Spleen (tissue), 11 donors: ENCODE measurements at regions not wholly inside any gene's neighbourhood (a gene's known extent, or its start where the extent isn't known, plus 50 kb on each side); places are given as distances from the start of the nearest gene placed in this dataset.

Experiments
- DNase-seq: peaks from one replicate; pipeline ENCODE4 v3.0.0-alpha.2; 2020
- H3K27ac ChIP-seq, 8 donors: fragments of 200-600 bp; sonication (generic) in 7 of 8; 1 replicate in 4 of 8; 2 replicates in 4 of 8; pipeline versions ENCODE4 v1.5.0 to v1.8.0; 2016 to 2021; ENCODE audit warnings: inconsistent platforms in 4 of 8, mild to moderate bottlenecking in 4 of 8, moderate library complexity in 1 of 8
- H3K27me3 ChIP-seq, 7 donors: fragments of 200-600 bp; sonication (generic) in 6 of 7; replicated peaks in 1 of 7; 1 replicate in 4 of 7; 2 replicates in 3 of 7; pipeline versions ENCODE4 v1.5.0 to v1.8.0; 2016 to 2021; ENCODE audit warnings: inconsistent platforms in 3 of 7, mild to moderate bottlenecking in 1 of 7
- H3K36me3 ChIP-seq, 6 donors: fragments of 200-600 bp; sonication (generic) in 5 of 6; 1 replicate in 4 of 6; 2 replicates in 2 of 6; pipeline versions ENCODE4 v1.5.0 to v1.8.0; 2016 to 2021; ENCODE audit warnings: inconsistent platforms in 2 of 6
- H3K4me1 ChIP-seq, 6 donors: fragments of 200-600 bp; sonication (generic) in 5 of 6; 1 replicate in 3 of 6; 2 replicates in 3 of 6; pipeline versions ENCODE4 v1.5.0 to v1.8.0; 2016 to 2021; ENCODE audit warnings: inconsistent platforms in 3 of 6
- H3K4me3 ChIP-seq, 8 donors: fragments of 200-600 bp; sonication (generic) in 7 of 8; 1 replicate in 4 of 8; 2 replicates in 4 of 8; pipeline versions ENCODE4 v1.5.0 to v1.8.0; 2016 to 2021; ENCODE audit warnings: inconsistent platforms in 4 of 8, mild to moderate bottlenecking in 4 of 8, moderate library complexity in 2 of 8
- H3K9me3 ChIP-seq, 8 donors: fragments of 200-600 bp; sonication (generic) in 7 of 8; 1 replicate in 4 of 8; 2 replicates in 4 of 8; pipeline versions ENCODE4 v1.5.0 to v1.8.0; 2016 to 2021; ENCODE audit warnings: inconsistent platforms in 4 of 8
- POLR2A ChIP-seq, 3 donors: fragments of 450-650 bp; IDR thresholded peaks; one replicate each; pipeline ENCODE4 v1.5.1; 2017; ENCODE audit warnings: antibody characterized with exemption in 3 of 3, mild to moderate bottlenecking in 1 of 3
- POLR2AphosphoS5 ChIP-seq, 3 donors: sonication (generic); formaldehyde crosslinking; IDR thresholded peaks; one replicate each; pipeline ENCODE4 v1.5.1; 2017; ENCODE audit warnings: antibody characterized with exemption in 3 of 3
- WGBS, 5 donors: extraction: QIAGEN DNeasy Blood & Tissue Kit in 3 of 5; methylation state at CpG; one replicate each; pipeline versions ENCODE4 v1.1.5 to v1.1.7; 2013 to 2018; 5-methylcytosine and 5-hydroxymethylcytosine counted together
- intact Hi-C: fragments of 100-400 bp; cut with DNase I; formaldehyde crosslinking; loops from one replicate; pipeline ENCODE4 v1.15.0; 2023; ENCODE audit warnings: low total_unique reads
- TF ChIP-seq, protein P1 (sequence below), 11 experiments: fragments of 200-600 bp in 7 of 11; fragments of 450-650 bp in 4 of 11; sonication (generic) in 4 of 11; IDR thresholded peaks in 8 of 11; conservative IDR thresholded peaks in 3 of 11; 1 replicate in 7 of 11; 2 replicates in 4 of 11; pipeline versions ENCODE4 v1.4.0 to v1.8.0; 2016 to 2021; ENCODE audit warnings: antibody characterized with exemption in 11 of 11, inconsistent platforms in 4 of 11, mild to moderate bottlenecking in 1 of 11
- donor health status: healthy with polysubstance abuse.
- donor health status: DM: no; HTN: no; CAD: no; lungs with moderate emphysema.
- donor health status: DM: no; HTN: no; CAD: no.
- donor health status: Bipolar disorder and iron deficiency.
- donor health status: healthy.
- donor health status: DM: no; HTN: no; CAD: no.
- donor health status: DM: yes; HTN: yes; CAD: no.

GRCh38 chr14:85762526-85762925, 232.6 kb downstream of the FLRT2 start:
- no peak overlapping the region for H3K27ac ChIP-seq
- WGBS, 5 donors: 83 to 93% (median 88%) methylated on average over 4 of the region's 4 CpGs
- intact Hi-C loops: no loop called here

DNA sequence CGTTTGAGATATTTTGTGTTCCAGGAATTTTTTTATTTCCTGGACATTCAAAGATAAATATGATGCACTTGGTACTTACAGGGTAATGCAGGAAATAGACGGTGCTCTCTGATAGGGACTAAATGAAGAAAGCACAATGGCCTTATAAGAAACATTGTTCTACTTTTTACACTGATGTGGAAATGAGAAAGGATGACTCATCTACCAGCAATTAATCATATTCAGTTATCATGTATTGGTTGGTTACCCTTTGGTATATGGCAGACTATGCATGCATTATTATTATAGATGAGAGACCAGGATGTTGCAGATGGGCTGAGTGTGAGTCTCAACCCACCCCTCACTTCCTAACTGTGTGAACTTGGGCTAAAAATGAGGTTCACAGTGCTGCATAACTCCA, 222.2 kb downstream of the FLRT2 start:
- H3K4me1 ChIP-seq: no peaks in the 10 kb centered on the region
- 38 to 75% (median 45%) methylated on average over 2 of the region's 2 CpGs for WGBS, 5 donors
- H3K36me3 ChIP-seq: no peaks in the 10 kb centered on the region
- intact Hi-C loops: no loop called here
- no peak for DNase-seq
- TF ChIP-seq, protein P1, sequence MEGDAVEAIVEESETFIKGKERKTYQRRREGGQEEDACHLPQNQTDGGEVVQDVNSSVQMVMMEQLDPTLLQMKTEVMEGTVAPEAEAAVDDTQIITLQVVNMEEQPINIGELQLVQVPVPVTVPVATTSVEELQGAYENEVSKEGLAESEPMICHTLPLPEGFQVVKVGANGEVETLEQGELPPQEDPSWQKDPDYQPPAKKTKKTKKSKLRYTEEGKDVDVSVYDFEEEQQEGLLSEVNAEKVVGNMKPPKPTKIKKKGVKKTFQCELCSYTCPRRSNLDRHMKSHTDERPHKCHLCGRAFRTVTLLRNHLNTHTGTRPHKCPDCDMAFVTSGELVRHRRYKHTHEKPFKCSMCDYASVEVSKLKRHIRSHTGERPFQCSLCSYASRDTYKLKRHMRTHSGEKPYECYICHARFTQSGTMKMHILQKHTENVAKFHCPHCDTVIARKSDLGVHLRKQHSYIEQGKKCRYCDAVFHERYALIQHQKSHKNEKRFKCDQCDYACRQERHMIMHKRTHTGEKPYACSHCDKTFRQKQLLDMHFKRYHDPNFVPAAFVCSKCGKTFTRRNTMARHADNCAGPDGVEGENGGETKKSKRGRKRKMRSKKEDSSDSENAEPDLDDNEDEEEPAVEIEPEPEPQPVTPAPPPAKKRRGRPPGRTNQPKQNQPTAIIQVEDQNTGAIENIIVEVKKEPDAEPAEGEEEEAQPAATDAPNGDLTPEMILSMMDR (IDR thresholded peaks at IDR 0.05 in 8 of 11, conservative IDR thresholded peaks at IDR 0.05 in 3 of 11): no peak
- no peak for TF ChIP-seq POLR2A (IDR thresholded peaks at IDR 0.05)
- no peak for TF ChIP-seq POLR2AphosphoS5 (IDR thresholded peaks at IDR 0.05)
- H3K4me3 ChIP-seq: no peak overlapping the region
- H3K27ac ChIP-seq: no peak overlapping the region
- peaks cover 0 to 7% (median 0%) of the 10 kb centered on the region in 8 donors for H3K9me3 ChIP-seq
- no peaks in the 10 kb centered on the region for H3K27me3 ChIP-seq

More at GRCh38 chr14:85762526-85762925, 232.6 kb downstream of the FLRT2 start:
- H3K4me3 ChIP-seq: no peak overlapping the region
- no peaks in the 10 kb centered on the region for H3K36me3 ChIP-seq
- TF ChIP-seq POLR2A (IDR thresholded peaks at IDR 0.05): no peak
- TF ChIP-seq, protein P1 (IDR thresholded peaks at IDR 0.05 in 8 of 11, conservative IDR thresholded peaks at IDR 0.05 in 3 of 11): no peak
- no peak for TF ChIP-seq POLR2AphosphoS5 (IDR thresholded peaks at IDR 0.05)
- no peaks in the 10 kb centered on the region for H3K9me3 ChIP-seq
- no peak for DNase-seq
- no peaks in the 10 kb centered on the region for H3K4me1 ChIP-seq
- H3K27me3 ChIP-seq: no peaks in the 10 kb centered on the region

GRCh38 chr14:85744573-85744972, 214.6 kb downstream of the FLRT2 start:
- no peak for TF ChIP-seq POLR2AphosphoS5 (IDR thresholded peaks at IDR 0.05)
- TF ChIP-seq POLR2A (IDR thresholded peaks at IDR 0.05): no peak
- TF ChIP-seq, protein P1 (IDR thresholded peaks at IDR 0.05 in 8 of 11, conservative IDR thresholded peaks at IDR 0.05 in 3 of 11): no peak
- intact Hi-C loops: no loop called here
- no peaks in the 10 kb centered on the region for H3K27me3 ChIP-seq
- no peak for DNase-seq
- no peak overlapping the region for H3K4me3 ChIP-seq
- H3K36me3 ChIP-seq: no peaks in the 10 kb centered on the region
- no peak overlapping the region for H3K27ac ChIP-seq
- WGBS, 5 donors: 89 to 95% (median 89%) methylated on average over 4 of the region's 4 CpGs
- H3K9me3 ChIP-seq: peaks cover 0 to 7% (median 0%) of the 10 kb centered on the region in 8 donors
- no peaks in the 10 kb centered on the region for H3K4me1 ChIP-seq

DNA sequence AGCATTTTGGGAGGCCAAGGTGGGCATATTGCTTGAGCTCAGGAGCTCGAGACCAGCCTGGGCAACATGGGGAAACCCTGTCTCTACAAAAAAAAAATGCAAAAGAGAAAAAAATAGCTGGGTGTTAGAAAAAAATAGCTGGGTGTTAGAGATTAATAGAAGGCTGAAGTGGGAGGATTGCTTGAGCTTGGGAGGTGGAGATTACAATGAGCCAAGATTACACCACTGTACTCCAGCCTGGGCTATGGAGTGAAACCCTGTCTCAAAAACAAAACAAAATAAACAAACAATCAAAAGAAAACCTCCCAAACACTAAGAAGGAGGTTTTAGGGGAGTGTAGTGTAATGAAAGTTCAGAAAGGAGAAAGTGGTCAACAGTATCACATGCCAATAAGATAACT, 202.1 kb downstream of the FLRT2 start:
- H3K9me3 ChIP-seq: no peaks in the 10 kb centered on the region
- H3K27ac ChIP-seq: no peak overlapping the region
- TF ChIP-seq POLR2AphosphoS5 (IDR thresholded peaks at IDR 0.05) (no peak), POLR2A (IDR thresholded peaks at IDR 0.05) (no peak)
- TF ChIP-seq, protein P1 (IDR thresholded peaks at IDR 0.05 in 8 of 11, conservative IDR thresholded peaks at IDR 0.05 in 3 of 11): no peak
- WGBS, 5 donors: 54 to 79% (median 63%) methylated on average over 1 of the region's 1 CpG
- no peaks in the 10 kb centered on the region for H3K36me3 ChIP-seq
- no peak overlapping the region for H3K4me3 ChIP-seq
- no peaks in the 10 kb centered on the region for H3K27me3 ChIP-seq
- DNase-seq: no peak
- intact Hi-C loops: no loop called here
- no peaks in the 10 kb centered on the region for H3K4me1 ChIP-seq
